HuH-7.5 (cell line): ENCODE measurements at regions not wholly inside any gene's neighbourhood (a gene's known extent, or its start where the extent isn't known, plus 50 kb on each side); places are given as distances from the start of the nearest gene placed in this dataset.
"Not testable (repeated sequence)": the region's sequence is repeated elsewhere in the genome, so short reads cannot be mapped to it uniquely, and the experiment has no call there.

Experiments
- DNase-seq: peaks from one replicate; pipeline ENCODE4 v3.0.0; 2011; ENCODE audit warnings: low spot score

DNA sequence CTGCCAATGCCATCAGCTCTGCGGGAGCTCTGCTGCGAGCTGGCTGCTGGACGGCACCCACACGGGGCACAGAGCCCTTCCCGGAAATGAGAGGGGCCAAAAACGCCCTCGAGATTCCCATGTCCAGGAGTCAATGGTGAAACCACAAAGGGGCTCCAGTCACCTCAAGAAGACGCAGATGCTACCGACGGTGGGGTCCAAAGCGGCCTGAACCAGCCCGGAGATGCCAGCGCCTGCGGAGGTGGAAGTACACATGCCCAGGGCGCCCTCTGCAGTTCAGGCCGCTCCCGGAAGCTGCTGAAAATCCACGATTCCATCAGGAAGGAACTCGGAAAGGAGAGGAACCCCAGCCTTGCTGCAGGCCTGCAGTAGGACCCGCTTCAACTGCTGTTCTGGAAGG, 82.4 kb upstream of the SELENOP start:
- no peak for DNase-seq

DNA sequence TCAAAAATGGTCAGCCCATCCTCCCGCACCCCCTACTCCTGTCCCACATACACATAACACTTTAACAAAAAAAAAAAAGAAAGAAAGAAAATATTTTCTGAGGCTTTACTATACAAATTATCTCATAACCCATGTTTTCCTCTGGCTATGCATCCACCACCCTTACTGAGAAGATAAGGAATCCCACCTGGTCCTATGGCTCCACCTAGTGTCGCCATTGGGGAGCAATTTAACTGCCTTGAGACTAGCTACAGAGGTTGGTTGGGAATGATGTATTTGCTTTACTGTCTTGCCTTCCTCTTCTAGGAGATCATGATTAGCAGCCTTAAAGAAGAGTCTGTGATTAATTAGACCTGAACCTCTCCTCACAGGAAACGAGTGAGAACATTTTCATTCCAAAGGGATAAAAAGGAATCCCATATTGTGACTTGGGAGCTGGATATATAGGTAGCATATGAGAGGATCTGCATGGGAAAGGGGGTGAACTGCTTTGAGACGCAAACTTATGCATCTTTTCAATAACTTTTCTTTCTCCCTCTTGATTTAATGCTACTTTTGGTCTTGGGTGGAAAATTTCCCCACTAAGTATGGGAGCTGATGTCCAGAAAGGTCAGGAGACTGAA, 77.7 kb upstream of the SELENOP start:
- peak; percentile 74 for DNase-seq

DNA sequence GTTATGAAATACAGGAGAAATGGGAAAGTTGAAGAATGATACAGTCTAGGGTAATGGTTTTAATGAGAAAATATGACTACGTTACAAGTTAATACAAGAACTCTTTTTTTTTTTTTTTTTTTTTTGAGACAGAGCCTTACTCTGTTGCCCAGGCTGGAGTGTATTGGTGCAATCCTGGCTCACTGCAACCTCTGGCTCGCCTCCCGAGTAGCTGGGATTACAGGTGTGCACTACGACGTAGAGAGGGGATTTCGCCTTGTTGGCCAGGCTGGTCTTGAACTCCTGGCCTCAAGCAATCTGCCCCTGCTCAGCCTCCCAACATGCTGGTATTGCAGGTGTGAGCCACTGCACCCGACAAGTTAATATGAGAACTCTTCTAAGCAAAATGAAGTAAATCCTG, 77.1 kb upstream of the SELENOP start:
- no peak for DNase-seq

DNA sequence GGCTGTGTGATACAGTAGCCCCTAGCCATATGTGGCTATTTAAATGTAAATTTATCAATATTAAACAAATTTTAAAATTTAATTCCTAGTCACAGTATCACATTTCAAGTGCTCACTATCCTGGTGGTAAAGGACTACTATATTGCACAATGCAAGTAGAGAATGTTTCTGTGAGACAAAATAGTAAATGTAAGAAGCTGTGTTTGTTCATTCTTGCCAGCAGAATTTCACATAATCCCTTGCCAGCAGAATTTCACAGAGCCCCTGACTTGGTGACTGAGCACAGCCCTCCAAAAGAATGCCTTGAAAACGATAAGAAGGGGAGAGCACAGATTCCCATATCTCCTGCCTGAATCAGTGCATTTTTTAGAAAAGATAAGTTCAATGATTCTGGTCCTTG, 75.9 kb upstream of the SELENOP start:
- DNase-seq: no peak

DNA sequence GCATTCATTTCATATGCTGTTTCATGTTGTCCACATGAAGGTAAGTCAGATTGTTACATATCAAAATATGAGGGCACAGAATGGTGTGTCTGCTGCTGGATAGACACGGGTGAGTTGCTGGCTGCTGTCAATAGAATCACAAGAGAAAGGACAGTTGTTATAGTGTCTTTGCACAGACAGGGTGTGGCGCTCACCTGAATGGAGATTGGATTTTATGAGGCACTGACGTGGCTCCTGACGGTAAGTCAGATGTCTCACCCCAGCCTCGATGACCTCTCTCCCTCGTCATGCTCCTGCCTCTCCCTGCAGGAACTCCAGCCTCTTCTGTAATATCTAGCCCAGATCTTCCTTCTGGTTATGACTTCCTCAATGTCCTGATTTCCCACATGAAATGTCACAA, 75.4 kb upstream of the SELENOP start:
- DNase-seq: no peak

DNA sequence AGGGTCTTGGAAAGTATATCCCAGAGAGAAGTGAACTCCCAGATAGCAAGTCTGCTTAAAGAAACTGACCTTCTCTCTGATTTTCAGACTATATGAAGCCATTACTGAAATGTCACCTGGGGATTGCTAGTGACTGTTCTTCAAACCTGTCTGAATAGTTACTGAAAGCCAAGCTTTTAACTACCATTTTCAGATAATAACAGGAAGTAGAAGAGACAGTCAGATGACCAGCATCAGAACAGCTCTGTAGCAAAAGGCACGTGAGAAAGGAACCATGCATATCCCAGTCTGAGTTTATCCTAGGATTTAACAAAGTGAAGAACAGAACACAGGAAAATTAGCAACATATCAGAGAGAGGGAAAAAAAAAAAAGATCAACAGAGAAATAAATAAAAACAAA, 74.9 kb upstream of the SELENOP start:
- no peak for DNase-seq

DNA sequence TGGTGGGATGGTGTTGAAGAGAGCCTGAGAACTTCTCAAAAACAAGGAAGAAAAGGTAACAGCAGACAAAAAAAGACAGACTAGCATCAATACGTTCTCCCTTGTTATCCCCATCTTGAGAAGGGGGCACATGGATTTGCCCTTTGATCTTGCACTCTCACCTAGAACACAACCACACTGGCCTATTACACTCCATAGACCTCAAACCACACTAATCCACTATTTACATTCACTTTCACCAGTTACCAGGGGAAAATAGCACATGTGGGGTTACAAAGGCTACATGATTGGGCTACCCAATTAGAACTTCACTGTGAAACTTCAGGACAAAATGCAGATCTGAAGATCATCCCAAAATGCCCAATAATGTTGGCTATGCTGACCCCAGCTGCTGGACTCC, 72.6 kb upstream of the SELENOP start:
- DNase-seq: no peak

DNA sequence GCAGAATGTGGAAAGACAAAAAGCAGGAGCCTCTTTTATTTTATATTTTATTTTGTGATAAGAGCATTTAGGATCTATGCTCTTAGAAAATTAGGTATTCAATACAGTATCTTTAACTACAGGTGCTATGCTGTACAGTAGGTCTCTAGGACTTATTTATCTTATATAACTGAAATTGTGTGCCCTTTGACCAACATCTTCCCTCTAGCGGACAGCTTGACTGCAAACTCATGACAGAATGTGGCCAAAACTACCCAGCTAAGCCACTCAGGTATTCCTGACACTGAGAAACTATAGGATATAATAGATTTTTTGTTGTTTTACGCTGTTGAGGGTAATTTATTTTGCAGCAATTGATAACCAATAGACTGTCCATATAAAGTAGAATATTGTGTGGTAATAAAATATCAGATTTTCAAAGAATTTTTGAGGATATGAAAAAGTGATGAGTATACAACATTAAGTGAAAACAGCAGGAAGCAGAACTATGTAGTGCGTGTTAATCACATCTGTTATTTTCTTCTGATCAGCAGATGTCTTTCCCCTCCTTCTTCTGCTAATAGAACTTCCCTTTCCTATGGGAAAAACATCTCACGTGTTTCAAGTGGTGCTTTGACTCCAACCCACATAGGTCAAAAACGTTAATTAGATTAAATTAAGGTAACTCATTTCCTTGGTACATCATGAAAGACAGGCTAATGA, 69.9 kb upstream of the SELENOP start:
- no peak for DNase-seq

DNA sequence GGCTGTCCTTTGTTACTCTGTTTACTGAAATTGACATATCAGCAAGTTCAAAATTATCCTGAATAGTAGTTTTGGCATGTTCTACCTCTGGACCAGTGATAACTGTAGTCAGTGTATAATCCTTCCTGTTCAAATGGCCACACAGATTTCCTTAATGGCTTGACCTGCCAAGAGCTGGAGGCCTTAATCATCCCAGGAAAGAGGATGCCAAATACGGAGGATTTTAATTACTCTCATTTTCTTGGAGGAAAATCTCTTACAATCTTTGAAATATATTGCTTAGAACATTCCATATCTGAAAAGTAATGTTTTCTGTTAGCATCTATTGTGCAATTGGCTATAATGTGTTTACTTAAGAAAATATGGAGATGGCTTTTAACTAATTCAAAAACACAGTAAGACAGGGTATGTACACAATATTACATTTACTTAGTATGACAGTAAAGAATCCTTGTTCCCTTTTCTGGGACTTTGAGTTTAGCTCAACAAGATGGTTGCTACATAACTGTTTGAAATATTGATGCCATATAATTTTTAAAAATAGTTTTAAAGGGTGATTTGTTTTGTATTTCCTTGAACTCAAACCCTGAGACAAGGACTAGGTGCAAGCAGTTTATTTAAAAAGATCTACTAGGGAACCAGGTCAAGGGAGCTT, 68.9 kb upstream of the SELENOP start:
- no peak for DNase-seq

DNA sequence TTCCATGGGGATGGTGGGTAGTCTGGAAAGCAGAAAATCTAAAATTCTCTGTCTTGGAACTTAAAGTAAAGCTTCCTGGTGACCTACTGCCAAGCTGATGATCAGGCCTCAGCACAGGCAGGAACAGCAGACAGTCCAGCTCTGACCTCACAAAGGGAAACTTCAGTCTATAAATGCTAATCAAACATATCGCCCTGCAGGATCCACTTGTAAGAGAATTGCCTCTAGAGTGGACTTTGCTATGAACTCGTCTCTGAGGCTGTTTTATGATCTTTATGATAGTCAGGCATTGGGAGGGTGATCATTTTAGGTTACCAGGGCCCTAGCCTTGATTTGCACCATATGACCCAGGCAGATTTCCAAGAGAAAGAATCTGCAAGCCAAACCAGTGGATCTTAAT, 67.6 kb upstream of the SELENOP start:
- no peak for DNase-seq

DNA sequence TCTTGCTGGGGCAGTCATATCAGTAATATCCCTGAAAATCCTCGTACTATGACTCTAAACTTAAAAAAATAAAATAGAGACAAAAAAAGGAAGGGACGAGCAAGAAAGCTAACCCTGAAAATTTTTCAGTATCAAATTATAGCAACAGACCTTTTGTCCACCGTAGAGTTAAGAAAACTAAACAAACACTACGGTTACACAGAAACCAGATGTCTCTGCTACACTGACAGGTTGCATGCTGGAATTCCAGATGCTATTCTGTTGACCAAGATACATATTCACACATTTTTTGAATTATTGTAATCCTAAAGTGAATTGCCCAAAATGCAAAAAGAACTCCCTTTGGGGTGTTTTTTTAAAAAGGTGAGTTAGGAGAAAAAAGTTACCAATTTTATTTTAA, 66.9 kb upstream of the SELENOP start:
- no peak for DNase-seq

DNA sequence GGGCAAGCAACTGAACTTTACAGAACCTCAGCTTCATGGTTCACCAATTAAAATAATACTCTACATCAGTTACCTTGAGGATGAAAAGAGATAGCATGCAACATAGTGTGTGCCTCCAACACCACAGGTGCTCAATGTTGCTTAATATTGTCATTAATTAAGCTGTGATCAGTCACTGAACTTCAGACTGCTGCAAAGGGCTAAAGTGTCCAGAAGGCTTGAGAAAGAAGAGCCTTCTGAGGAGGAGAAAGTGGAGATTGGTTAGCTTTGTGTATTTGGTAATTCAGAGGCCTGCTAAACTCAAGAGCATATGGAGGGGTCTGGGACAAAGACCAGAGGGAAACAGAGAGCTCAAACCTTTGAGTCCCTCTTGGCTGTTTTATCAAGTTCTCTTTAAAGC, 66.3 kb upstream of the SELENOP start:
- DNase-seq: no peak

DNA sequence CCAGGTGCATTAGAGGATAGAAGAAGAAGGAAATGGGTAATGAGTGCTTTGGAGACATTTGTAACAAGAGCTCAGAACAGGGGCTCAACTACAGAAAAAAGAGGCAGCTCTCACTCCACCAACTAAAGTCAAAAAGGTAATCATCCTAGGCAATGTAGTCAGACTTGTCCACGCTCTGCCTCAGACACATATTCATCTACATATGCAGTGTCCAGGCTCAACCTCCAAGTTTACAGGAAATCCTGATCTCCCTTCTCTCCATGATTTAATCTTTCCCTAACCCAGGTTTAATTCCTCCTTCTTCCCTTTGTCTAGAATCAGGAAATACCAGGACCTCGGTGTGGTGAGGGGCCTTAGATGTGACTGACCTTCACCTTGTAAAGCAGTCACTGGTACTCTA, 65.7 kb upstream of the SELENOP start:
- DNase-seq: no peak

DNA sequence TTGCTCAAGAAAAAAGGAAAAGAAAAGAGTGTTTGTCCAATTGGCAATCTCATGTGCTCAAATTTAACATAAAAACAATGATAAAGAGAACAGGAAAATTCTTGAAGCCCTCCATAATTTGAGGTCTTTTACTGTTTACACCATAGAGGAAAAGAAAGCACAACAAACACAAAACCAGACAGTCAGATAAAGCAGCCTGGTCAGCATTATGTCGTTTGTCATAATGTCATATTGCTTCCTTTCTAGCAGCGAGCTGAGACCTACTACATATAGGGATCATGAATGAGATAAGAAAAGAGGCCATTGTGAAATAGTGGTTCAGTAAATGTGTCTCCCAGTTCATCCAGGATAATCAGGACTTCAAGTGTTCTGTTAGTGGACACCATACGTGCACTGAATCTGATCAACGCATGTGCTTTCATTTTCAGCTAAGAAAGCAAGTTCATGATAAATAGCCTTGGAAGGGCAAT, 64.7 kb upstream of the SELENOP start:
- DNase-seq: no peak

DNA sequence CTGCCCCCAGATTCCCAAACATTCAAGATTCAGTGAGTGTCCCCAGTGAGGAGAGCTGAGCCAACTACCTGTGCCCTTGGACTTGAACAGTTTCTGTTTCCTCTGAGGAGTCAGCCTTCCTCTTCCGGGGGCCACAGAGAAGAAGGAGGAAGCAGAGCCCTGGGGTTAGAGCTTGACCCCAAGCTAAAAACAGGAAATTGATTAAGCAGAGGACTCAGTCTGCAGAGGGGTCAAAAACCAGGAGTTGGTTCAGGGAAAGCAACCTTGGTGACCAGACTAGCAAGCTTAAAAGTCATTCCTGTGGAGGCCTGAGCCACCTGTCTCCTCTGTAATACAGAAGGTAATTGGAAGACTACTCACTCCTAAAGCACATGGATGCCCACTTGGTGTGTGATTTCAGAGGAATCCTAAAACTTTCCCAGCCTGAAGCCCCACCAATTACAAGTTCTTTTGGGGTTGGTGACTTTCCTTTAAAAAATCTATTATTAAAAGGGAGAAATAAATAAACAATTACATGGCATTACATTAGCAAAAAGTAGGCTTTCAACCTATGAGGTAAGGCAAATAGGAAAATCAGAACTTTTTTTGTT, 64.2 kb upstream of the SELENOP start:
- no peak for DNase-seq

DNA sequence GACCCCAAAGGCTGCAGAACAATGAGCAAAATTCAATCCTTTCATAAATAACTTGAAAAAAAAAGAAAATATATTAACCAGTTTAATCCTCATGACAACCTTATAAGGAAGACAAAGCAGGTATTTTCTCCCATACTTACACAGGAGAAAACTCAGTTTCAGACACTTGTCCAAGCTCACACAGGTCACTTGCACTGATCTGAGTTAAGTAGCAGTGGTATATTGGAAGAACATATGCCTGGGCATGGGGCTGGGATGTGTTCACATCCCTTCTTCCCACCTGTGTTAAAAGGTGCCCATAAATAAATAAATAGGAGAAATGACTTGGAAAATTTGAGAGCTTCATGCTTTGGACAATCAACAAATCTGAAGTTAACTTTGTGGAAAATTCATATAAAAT, 63.5 kb upstream of the SELENOP start:
- DNase-seq: no peak

DNA sequence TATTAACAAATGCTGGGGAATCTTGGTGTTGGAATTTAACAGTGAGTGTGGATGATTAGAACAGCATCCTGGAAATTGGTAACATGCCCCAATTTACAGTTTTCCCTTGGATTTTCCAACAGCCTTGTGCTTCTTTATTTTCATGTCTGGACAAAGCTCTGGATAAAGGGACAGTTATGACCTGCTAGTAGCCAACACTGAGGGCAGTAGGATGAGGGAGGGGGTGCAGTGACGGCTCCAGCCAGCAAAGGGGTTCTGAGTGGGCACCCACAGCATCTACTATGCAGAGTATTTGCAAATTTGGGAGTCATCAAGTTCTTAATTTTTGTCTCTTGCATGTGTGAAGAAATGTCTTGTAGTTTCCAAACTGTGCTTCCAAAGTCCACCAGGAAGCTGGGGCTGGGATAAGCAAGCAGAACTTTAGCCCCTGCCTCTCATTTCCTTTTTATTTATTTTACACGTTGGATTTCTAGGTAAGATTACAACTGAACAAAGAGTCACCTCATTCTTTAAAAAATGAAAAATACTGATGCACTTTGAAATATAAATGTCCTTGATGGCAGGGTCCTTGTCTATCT, 63.0 kb upstream of the SELENOP start:
- no peak for DNase-seq

DNA sequence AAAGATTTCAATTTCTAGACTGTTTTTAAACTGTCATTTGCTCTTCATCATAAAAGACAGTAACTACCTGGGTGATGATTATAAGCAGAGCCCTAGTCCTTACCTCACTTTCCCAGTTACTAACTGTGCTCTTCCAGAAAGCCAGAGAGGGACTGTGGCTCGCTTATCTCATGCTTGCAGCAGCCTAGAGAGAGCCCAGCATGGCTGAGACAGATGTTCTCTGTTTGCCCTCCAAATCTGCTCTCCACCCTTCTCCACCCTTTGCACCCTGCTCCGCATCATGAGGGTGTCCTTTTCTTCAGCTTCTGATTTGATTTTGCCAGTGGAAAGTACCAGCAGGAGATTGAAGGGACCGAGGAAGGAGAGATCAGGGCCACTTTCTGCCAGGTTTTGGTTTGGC, 61.2 kb upstream of the SELENOP start:
- no peak for DNase-seq

DNA sequence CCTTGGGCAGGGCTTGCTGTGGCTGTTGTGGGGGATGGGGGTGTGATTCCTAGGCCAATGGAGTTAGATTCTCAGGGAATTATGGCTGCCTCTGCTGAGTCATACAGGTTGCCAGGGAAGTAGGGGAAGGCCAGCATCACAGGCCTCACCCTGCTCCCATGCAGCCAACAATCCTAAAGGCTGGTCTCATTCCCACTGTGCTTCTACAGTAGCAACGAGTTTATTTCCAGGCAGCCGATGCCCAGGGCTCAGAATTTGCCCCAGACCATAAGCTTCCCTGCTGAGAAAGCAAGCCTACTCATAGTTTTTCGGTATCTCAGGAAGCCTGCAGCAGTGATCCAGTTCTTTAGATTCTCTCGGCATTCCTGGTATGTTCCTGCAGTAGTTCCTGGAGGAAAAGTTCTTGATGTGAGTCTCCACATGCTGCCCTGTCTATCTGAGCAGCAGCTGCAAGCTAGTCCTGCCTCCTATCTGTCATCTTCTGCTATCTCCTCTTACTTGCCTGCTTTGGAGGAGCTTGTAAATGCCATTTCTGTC, 59.3 kb upstream of the SELENOP start:
- DNase-seq: no peak

DNA sequence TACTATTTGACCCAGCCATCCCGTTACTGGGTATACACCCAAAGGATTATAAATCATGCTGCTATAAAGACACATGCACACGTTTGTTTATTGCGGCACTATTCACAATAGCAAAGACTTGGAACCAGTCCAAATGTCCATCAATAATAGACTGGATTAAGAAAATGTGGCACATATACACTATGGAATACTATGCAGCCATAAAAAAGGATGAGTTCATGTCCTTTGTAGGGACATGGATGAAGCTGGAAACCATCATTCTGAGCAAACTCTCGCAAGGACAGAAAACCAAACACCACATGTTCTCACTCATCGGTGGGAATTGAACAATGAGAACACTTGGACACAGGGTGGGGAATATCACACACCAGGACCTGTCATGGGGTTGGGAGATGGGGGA, 56.7 kb upstream of the SELENOP start:
- not testable (repeated sequence) for DNase-seq

DNA sequence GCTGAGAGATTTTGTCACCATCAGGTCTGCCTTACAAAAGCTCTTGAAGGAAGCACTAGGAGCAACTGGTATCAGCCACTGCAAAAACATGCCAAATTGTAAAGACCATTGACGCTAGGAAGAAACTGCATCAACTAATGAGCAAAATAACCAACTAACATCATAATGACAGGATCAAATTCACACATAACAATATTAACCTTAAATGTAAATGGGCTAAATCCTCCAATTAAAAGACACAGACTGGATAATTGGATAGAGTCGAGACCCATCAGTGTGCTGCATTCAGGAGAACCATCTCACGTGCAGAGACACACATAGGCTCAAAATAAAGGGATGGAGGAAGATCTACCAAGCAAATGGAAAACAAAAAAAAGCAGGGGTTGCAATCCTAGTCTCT, 53.1 kb upstream of the SELENOP start:
- not testable (repeated sequence) for DNase-seq
